Spinal cord (tissue), 9 donors: ENCODE measurements at regions not wholly inside any gene's neighbourhood (a gene's known extent, or its start where the extent isn't known, plus 50 kb on each side); places are given as distances from the start of the nearest gene placed in this dataset.
"Not testable (repeated sequence)": the region's sequence is repeated elsewhere in the genome, so short reads cannot be mapped to it uniquely, and the experiment has no call there.

ENCODE experiments used
- DNase-seq, 6 donors: peaks; one replicate each; pipeline versions ENCODE4 v3.0.0 to v3.0.0-alpha.2; 2013 to 2015; ENCODE audit warnings: low spot score in 6 of 6, low read depth in 4 of 6
- H3K27ac ChIP-seq: one replicate; pipeline ENCODE4 v1.5.1; 2013; ENCODE audit warnings: low read depth, low read length, control low read depth
- H3K27me3 ChIP-seq: one replicate; pipeline ENCODE4 v1.6.1; 2013; ENCODE audit warnings: low read length; ENCODE audit not compliant: control insufficient read depth, insufficient read depth
- H3K36me3 ChIP-seq: one replicate; pipeline ENCODE4 v1.6.1; 2013; ENCODE audit warnings: low read length; ENCODE audit not compliant: control insufficient read depth, insufficient read depth
- H3K4me1 ChIP-seq: one replicate; pipeline ENCODE4 v1.6.1; 2013; ENCODE audit warnings: low read length; ENCODE audit not compliant: control insufficient read depth, insufficient read depth
- H3K4me3 ChIP-seq: one replicate; pipeline ENCODE4 v1.5.1; 2013; ENCODE audit warnings: low read depth, low read length, control low read depth
- H3K9me3 ChIP-seq: one replicate; pipeline ENCODE4 v1.6.1; 2013; ENCODE audit warnings: low read length; ENCODE audit not compliant: control insufficient read depth, insufficient read depth
- WGBS: methylation state at CpG from one replicate; pipeline ENCODE4 v1.1.5; 2013; ENCODE audit warnings: missing lambda C conversion rate; ENCODE audit not compliant: insufficient coverage; 5-methylcytosine and 5-hydroxymethylcytosine counted together
- donor health status: healthy.

DNA sequence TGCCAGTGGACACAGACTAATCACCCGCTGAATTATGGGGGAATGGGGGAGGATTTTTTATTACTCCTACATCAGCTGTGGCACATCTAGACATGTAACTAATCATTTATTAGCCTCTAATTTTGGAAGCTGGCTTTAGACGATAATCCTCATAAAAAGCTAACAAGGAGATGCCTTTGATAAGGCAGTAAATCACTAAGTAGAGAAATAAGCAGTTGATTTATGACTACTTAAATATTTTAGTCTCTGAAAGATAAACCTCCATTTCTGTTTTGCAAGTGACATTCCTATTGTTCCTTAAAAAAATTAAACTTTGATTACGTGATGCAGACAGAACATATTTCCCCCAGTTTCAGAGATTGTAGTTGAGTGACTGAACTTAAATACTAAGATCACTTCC, 206.4 kb upstream of the CDKN2B start:
- Histone ChIP-seq H3K4me3 (no peak overlapping the region), H3K27me3 (no peaks in the 10 kb centered on the region), H3K9me3 (no peaks in the 10 kb centered on the region), H3K36me3 (no peaks in the 10 kb centered on the region), H3K27ac (no peak overlapping the region), H3K4me1 (no peaks in the 10 kb centered on the region)
- DNase-seq: no peak
- WGBS: no CpG with 5 or more reads among the region's 3 CpGs

DNA sequence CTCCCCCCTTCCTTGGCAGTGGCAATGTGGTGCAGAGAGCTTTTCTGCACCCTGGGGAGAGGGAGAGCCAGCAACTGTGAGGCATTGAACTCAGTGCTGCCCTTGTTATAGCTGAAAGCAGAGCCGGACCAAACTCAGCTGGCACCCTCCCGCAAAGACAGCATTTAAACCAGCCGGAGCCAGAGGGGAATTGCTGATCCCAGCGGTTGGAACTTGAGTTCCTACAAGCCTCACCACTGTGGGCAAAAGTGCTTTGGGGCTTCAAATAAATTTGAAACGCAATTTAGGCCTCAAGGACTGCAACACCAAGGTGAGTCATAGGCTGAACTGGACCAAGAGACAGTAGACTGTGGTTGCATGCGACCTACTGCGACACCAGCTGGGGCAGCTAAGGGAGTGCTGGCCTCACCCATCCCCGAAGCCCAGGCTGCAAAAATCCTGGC, 207.6 kb upstream of the CDKN2B start:
- Histone ChIP-seq H3K9me3 (no peaks in the 10 kb centered on the region), H3K36me3 (no peaks in the 10 kb centered on the region), H3K4me1 (no peaks in the 10 kb centered on the region), H3K27ac (no peak overlapping the region), H3K4me3 (no peak overlapping the region), H3K27me3 (no peaks in the 10 kb centered on the region)
- DNase-seq: no peak
- 75% methylated on average over 8 of the region's 8 CpGs for WGBS

DNA sequence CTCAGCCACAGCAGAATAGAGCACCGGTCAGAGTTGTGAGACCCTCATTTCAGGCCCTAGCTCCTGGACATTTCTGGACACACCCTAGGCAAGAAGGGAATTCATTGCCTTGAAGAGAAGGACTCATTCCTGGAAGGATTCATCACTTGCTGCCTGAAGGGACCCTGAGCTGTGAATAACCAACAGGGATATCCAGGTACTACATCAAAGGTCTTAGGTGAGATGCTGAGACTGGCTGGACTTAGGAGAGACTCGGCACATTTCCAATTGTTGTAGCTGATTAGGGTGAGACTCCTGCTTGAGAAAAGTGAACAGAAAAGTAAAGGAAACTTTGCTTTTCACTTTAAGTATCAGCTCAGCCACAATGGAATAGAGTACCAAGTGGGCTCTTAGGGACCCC, 208.1 kb upstream of the CDKN2B start:
- no peak for DNase-seq
- H3K27ac ChIP-seq: no peak overlapping the region
- no peaks in the 10 kb centered on the region for H3K27me3 ChIP-seq
- no peak overlapping the region for H3K4me3 ChIP-seq
- H3K9me3 ChIP-seq: no peaks in the 10 kb centered on the region
- H3K36me3 ChIP-seq: no peaks in the 10 kb centered on the region
- H3K4me1 ChIP-seq: no peaks in the 10 kb centered on the region
- 100% methylated on average over 2 of the region's 2 CpGs for WGBS

DNA sequence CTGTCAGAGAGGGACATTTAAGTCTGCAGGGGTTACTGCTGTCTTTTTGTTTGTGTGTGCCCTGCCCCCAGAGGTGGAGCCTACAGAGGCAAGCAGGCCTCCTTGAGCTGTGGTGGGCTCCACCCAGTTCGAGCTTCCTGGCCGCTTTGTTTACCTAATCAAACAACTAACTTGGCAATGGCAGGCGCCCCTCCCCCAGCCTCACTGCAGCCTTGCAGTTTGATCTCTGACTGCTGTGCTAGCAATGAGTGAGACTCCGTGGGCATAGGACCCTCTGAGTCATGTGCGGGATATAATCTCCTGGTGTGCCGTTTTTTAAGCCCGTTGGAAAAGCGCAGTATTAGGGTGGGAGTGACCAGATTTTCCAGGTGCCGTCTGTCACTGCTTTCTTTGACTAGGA, 216.8 kb upstream of the CDKN2B start:
- not testable (repeated sequence) for H3K27ac ChIP-seq, H3K9me3 ChIP-seq, H3K4me1 ChIP-seq, H3K36me3 ChIP-seq, DNase-seq, H3K27me3 ChIP-seq, H3K4me3 ChIP-seq
- 96% methylated on average over 7 of the region's 9 CpGs for WGBS

DNA sequence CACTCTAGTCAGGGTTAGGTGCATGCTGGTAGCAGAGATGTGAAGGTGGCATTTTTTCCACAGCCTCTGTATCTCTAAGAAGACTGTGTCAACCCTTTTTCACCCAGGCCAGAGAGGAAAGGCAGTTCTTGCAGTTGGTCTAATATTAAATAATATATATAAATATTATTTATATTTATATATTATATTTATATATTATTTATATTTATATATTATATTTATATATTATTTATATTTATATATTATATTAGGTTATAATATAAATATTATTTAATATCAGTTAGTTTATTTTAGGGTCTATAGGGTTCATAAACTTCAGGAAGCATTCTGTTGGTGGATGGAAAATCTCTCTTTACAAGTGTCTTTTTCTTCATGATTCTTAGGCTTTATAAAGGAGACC, 218.6 kb upstream of the DMRTA1 start:
- H3K27ac ChIP-seq: no peak overlapping the region
- no peaks in the 10 kb centered on the region for H3K36me3 ChIP-seq
- no peak overlapping the region for H3K4me3 ChIP-seq
- H3K27me3 ChIP-seq: no peaks in the 10 kb centered on the region
- H3K9me3 ChIP-seq: no peaks in the 10 kb centered on the region
- DNase-seq: no peak
- H3K4me1 ChIP-seq: no peaks in the 10 kb centered on the region

DNA sequence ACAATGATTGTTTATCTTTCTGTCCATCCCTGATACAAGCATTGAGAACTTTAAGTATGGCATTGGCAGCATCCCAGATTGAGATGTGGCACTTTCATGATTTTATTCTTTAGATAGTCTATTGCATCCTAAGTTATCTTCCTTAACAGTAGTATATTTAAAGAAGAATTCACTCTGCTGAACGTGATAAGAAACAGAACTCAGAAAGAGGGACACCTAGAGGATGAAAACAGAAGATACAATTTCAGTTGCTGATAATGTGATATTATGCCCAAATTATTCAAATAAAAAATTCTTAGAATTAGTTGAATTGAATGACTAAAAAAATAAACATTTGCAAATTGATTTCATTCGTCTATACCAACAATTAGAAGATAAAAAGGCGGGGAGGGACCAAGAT, 218.1 kb upstream of the DMRTA1 start:
- DNase-seq: no peak
- Histone ChIP-seq H3K27ac (no peak overlapping the region), H3K4me1 (no peaks in the 10 kb centered on the region), H3K36me3 (no peaks in the 10 kb centered on the region), H3K9me3 (no peaks in the 10 kb centered on the region), H3K4me3 (no peak overlapping the region), H3K27me3 (no peaks in the 10 kb centered on the region)
- WGBS: no CpG with 5 or more reads among the region's 3 CpGs

DNA sequence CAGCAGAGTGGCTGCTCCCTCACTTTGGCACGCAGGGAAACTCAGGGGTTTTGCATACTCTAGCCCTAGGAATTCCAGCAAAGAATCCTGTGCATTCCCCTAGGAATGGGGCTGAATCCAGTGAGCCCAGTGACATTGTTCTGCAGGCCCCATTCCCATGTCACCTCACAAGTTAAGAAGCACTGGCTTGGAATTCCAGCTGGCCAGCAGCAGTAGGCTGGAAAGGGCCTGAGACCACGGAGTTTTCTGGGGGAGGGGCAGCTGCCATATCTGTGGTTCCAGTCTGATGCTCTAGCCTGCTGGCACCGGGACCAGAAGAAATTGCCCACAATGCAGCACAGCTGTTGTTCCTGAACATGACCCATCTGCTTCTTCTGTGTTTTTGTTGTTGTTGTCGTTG, 217.6 kb upstream of the DMRTA1 start:
- no peak overlapping the region for H3K4me3 ChIP-seq
- no peak for DNase-seq
- WGBS: 83% methylated on average over 4 of the region's 4 CpGs
- H3K36me3 ChIP-seq: no peaks in the 10 kb centered on the region
- H3K27ac ChIP-seq: no peak overlapping the region
- H3K4me1 ChIP-seq: no peaks in the 10 kb centered on the region
- H3K27me3 ChIP-seq: no peaks in the 10 kb centered on the region
- no peaks in the 10 kb centered on the region for H3K9me3 ChIP-seq

DNA sequence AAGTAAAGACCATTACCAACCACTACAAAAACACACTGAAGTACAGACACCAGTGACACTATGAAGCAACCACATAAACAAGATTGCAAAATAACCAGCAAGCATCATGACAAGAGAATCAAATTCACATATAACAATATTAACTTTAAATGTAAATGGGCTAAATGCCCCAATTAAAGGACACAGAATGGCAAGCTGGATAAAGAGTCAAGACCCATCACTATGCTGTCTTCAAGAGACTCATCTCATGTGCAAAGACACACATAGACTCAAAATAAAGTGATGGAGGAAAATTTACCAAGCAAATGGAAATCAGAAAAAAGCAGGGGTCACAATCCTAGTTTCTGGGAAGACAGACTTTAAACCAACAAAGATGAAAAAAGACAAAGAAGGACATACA, 215.3 kb upstream of the DMRTA1 start:
- DNase-seq, H3K9me3 ChIP-seq, H3K27ac ChIP-seq, H3K4me3 ChIP-seq, H3K4me1 ChIP-seq, H3K27me3 ChIP-seq, H3K36me3 ChIP-seq: not testable (repeated sequence)

DNA sequence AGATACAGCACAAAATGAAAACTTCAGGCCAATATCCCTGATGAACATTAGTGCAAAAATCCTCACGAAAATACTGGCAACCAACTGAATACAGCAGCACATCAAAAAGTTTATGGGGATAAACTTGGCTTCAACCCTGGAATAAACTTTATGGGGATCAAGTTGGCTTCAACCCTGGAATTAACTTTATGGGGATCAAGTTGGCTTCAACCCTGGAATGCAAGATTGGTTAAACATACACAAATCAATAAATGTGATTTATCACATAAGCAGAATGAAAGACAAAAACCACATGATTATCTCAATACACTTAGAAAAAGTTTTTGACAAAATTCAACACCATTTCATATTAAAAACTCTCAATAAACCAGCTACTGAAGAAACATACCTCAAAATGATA, 213.7 kb upstream of the DMRTA1 start:
- H3K4me3 ChIP-seq: no peak overlapping the region
- no CpG with 5 or more reads among the region's 1 CpG for WGBS
- H3K4me1 ChIP-seq: no peaks in the 10 kb centered on the region
- H3K36me3 ChIP-seq: no peaks in the 10 kb centered on the region
- no peak overlapping the region for H3K27ac ChIP-seq
- H3K9me3 ChIP-seq: no peaks in the 10 kb centered on the region
- no peaks in the 10 kb centered on the region for H3K27me3 ChIP-seq
- no peak for DNase-seq

DNA sequence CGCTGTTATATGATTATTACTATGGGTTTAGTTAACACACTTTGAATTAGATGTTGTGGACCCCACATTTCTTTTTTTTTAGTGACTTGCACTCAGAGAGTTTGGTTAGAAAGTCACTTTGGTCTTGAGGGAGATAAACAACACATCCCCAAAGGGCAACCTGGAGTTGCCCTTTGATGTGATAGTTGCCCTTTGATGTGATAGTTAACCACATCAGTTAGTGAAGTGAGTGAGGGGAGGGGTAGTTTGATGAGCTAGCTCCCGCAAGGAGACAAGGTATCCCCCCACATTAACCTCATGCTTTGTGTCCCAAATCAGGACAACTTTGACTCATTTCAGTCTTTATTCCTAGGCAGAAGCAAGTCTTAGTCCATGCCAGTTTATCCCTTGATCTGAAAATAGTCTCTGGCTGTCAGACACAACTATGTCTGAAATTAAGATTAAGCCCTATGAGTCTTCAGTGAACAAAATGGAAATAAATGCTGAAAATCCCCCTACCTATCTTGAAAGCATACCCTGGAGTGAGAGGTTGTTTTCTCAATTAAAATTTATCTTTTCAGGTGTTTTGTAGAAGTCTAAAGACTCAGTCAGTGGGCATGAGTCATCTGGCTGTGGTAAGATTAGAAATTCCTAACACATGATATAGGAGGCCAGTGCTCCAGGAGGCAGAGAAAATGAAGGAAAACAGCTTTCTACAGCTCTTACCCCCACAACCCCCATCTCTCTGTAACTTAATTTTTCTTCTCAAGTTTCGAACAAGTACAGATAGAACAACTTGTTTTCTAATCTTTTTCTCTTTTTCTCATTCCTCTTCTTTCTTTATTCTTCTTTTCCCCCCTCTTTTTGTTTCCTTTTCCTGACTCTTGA, 208.9 kb upstream of the DMRTA1 start:
- Histone ChIP-seq H3K27me3 (no peaks in the 10 kb centered on the region), H3K4me1 (no peaks in the 10 kb centered on the region), H3K9me3 (no peaks in the 10 kb centered on the region), H3K36me3 (no peaks in the 10 kb centered on the region), H3K4me3 (no peak overlapping the region), H3K27ac (no peak overlapping the region)
- no peak for DNase-seq
- WGBS: 71% methylated on average over 1 of the region's 3 CpGs
